Islet precursor cell (in vitro differentiated cells): ENCODE measurements at regions not wholly inside any gene's neighbourhood (a gene's known extent, or its start where the extent isn't known, plus 50 kb on each side); places are given as distances from the start of the nearest gene placed in this dataset.
"Not testable (repeated sequence)": the region's sequence is repeated elsewhere in the genome, so short reads cannot be mapped to it uniquely, and the experiment has no call there.

Experiments
- DNase-seq: peaks from one replicate; pipeline ENCODE4 v3.0.0-alpha.2; 2018

DNA sequence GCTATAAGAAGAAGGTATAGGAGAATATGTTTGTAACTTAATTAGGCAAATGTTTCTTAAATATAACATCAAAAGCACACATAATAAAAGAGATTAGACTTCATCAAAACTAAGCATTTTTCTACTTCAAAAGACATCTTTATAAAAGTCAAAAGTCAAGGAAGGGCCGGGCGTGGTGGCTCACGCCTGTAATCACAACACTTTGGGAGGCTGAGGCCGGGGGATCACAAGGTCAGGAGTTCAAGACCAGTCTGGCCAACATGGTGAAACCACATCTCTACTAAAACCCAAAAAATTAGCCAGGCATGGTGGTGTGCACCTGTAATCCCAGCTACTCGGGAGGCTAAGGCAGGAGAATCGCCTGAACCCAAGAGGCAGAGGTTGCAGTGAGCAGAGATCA, 951.0 kb upstream of the C9orf72 start:
- not testable (repeated sequence) for DNase-seq

DNA sequence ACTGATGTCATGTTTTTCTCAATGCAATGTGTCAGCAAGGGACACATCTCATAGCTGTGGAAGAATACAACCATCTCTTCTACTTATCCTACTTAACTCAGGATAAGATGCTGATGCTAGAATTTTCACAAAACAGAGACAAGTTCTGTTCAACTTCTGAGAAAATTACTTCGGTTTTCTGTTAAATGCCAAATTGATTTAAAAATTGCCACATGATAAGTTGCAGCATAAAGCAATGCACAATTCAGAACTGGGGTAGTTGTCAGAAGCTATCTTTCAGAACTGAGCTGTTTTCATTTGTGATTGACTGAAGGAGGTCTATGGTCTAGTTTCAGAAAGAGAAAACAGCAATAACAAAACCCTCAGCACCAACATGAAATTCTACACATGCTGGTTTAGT, 954.8 kb upstream of the C9orf72 start:
- no peak for DNase-seq

DNA sequence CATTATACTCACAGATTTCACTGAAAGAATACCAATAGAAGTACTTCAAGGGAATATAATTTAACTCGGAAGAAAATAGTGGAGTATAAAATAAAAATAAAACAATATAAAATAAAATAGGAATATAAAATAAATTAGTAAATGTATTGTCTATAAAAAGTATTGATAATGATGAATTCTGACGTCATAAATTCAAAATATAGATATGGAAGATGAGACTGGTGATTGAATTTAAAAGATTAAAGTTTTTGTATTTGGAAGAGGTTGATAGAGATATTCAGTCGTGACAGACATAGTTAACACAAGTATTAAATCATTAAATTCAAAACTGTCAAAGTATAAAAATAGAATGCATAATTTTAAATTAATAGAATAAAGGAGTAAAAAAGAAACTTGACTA, 964.9 kb upstream of the C9orf72 start:
- DNase-seq: no peak

DNA sequence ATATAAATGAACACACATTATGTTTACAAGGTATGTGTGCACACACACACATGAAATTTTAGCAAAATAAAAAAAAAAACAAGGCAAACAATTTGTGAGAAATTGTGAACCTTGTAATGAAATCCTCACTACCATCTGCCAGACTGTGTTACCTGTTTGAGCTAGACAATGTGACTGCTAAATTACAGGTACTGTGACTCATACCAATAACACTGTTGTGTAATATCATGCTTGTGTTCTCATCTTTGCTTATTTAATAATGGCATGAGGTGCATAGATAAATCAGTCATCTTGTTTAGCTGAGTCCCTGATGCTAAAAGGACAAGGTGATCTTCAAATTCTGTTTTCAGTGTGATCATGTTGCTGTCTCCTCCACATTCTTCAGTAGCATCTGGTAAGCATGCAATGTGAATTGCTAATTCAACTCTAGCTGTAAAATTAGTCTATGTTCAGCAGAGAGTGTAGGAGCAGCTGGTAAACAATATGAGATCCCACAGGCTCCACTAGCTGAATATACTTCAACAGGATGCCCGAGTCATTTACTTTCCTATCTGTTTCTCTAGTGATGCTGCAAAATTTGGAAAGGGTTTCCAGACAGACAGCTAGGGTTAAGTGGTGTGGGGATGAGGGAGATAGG, 966.3 kb upstream of the C9orf72 start:
- no peak for DNase-seq

DNA sequence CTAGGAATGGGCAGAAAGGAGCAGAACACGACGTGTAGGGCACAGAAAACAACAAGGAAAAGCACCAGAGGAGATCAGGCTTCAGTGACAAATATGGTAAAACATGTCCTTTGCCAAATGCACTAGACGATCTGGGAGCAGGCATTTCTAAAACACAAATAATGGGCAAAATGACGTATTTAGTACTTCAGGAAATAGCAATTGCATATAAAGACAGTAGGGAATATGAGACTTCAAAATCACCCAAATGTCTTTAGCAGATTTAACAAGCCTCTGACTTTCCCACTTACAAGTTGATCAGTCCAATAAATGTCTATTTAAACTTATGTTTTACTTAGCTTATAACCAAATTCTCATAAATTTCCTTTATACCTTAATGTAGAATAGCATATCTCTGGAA, 969.6 kb upstream of the C9orf72 start:
- no peak for DNase-seq

DNA sequence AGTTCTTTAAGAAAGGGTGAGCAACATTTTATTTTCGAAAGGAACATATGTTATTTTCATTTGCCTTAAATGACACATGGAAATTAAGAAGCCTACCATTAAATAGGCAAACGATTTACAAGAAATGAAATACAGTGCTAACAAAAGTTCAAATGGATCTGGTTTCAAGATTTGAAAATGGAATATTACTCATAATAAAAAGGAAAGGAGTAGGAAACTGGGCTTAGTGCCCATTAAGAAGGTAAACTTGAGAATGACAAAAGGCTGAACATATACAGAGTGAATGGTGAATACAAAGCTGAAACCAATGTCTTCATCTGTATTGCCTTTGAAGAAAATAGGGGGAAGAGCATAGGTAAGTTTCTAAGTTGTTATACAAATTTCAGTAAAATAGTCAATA, 974.2 kb upstream of the C9orf72 start:
- DNase-seq: no peak

DNA sequence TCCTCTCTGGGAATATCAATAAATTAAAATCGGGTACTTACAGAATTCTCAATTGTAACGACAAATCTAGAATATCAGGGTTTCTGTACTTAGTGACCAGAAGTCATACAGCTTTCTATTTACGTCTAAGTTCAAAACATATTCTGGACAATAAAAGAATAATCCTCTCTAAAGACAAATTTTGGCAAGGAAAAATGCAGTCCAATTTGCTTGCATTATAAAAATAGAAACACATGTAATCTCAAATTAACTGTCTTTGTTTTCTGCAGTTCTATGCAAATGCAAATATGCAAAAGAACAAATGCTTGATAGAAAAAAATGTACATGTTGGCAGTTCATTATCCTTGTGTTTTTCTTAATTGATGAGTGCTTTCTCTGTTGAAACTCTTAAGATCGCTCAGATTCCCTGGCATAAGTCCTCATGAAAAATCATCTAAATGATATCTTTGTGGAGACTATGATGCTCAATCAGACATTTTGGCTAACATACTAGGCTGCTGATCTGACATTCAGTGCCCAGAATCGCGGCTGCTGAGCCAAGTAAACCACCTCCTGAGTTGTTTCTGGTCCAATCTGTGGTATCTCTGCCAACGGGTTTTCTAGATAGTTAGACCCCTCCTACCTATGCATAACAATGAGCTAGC, 990.1 kb upstream of the C9orf72 start:
- DNase-seq: no peak

DNA sequence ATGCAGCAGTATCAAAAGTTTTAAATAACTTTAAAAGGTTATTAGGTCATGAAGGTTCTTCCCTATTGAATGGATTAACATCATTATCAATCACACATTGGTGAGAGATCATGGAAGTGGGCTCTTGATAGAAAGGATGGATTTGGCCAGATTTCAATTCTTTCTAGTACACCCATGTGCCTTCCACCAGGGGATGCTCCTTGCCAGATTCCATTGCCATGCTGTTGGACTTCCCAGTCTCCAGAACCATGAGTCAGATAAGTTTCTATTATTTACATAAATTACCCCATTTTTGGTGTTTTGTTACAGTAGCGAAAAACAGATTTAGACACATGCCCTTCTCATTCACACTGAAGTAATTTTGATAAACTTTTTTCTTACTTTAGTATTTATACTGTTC, 1010.6 kb upstream of the C9orf72 start:
- DNase-seq: no peak

DNA sequence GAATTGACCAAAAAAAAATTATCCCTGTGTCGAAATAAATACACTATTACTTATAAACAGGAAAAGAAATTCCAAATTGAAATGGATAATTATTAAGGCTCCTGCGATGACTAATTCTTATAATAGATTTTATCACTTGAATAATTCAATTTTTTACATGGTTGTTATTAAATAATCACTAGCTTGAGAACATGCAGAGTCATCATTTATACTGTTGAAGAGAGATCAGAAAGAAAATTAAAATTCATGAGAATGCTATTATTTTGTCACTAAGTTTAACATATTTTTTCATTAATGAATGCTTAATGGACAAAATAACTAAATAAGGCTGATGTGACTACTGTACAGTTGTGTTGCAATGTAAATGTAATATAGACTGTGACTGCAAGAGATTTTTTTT, 1011.3 kb upstream of the C9orf72 start:
- no peak for DNase-seq

DNA sequence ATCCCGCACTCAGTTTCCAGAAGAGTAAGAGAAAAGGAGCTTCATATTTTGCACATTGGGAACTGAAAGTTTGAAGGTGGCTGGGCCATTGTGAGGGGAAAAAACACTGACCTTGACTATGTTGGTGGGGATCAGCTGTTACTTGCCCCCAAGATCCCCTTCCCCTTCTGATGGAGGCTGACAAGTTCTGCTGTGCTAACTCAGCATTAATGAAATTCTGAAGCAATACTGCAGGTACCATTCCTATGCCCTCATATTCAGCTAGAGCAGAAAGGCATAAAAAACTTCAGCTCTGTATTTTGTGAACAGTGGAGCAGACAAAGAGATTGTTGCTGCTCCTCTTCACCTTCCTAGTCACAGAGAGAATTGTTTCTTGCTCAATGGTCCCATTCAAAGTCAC, 1013.8 kb upstream of the C9orf72 start:
- DNase-seq: no peak

DNA sequence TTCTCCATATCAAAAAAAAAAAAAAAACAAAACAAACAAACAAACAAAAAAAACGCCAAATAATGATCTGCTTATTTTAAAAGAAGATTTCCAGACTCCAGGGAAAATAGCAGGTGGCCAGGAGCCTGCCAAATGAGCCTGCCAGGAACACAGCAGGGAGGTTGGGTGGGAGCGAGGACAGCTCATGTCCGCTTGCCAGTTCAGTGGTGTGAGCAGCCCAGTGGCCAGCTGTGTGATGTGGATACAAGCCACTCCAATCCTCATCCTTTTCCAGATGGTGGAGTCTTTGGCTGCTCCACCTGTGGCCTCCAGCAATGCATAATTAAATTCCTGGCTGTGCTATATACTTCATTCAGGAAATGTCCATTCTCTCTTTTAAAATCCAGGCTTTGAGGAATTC, 1025.1 kb upstream of the C9orf72 start:
- DNase-seq: no peak

DNA sequence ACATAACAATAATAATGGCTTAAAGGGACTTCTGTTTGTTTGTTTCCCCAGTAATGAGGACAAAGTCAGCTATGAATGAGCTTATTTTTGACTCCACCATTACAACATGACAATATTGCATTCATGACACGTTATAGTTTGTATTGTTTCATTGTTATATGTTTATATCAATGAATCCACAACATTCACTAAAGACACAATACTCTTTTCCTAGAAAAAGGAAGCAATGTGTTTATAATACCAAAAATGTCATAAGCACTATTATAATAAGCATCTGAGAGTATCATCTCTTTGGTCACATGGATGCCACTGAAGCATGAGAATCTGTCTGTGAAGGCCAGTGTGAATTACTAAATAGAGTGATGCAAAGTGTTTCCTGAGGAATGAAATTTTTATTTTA, 1026.9 kb upstream of the C9orf72 start:
- no peak for DNase-seq

DNA sequence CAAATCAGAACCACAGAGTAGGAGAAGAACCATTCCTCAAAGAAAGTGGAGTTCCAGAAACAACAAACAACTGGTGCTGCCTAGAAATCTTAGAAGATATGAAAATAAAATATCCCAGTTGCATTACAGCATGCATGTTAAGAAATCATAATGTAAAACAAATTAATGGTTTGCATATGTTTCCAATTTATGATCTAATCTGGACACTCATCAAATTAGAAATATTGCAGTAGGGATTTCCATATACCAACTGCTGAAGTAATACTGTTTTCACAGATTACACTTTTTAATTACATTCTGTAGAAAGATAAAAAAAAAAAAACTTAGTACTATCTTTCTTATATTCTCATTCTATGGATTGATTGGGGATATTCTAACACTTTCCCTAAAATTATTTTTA, 1034.6 kb upstream of the C9orf72 start:
- no peak for DNase-seq

DNA sequence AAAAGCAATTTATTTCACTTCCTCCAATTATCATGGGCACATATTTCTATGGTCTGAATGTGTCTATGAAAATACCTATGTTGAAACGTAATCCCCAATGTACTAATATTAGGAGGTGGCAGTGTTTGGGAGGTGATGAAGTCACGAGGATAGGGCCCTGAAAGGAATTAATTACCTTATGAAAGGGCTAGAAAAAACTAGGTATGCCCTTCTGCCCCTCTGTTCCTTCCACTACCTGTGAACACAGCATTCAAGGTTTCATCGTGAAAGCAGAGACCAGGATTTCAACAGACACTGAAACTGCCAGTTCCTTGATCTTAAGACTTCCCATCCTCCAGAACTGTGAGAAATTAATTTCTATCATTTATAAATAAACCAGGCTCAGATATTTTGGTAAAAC, 1037.1 kb upstream of the C9orf72 start:
- DNase-seq: no peak

DNA sequence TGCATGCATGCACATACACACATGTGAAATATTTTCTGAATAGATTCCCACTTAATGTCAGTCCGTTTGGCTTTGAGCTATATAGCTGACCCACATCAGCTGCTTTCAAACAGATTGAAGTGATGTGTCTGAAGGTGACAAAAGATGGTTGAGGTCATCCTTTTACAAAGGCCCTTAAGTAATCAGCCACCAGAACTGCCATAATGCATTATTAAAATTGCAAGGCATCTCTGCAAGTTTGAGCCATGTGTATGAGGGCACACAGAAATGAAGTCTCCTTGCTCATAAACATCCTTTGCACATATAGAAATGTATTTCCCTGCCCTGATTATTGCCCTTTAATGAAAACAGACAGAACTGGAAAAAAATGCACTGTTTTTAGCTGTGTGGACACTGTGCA, 1043.0 kb upstream of the C9orf72 start:
- no peak for DNase-seq

DNA sequence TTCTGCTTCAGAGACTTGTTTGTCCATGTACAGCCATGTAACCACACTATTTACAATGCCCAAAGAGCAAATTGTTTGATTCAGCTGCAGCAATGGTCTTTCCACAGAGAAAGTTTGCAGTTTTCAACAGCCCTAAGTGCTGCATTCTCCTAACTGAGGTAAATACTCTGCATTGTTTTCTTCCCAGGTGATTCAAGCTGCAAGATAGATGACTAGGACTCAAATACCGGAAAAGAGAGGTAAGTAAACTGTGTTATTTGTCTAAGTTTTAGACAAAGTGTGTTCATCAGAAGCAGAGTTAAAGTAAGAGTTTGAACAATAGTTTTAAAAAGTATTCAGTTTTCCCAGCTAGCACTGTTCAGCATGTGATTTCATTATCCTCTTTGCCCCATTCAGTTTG, 1046.7 kb upstream of the C9orf72 start:
- DNase-seq: no peak

DNA sequence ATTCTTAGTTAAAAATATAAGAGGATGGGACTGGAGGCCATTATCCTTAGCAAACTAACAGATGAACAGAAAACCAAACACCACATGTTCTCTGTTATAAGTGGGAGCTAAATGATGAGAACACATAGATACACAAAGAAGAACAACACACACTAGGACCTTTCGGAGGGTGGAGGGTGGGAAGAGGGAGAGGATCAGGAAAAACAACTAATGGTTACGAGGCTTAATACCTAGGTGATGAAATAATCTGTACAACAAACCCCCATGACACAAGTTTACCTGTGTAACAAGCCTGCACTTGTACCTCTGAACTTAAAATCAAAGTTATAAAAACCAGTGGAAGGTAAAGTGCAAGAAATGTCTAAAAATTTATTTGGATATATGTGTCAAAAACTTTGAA, 1047.4 kb upstream of the C9orf72 start:
- DNase-seq: no peak

DNA sequence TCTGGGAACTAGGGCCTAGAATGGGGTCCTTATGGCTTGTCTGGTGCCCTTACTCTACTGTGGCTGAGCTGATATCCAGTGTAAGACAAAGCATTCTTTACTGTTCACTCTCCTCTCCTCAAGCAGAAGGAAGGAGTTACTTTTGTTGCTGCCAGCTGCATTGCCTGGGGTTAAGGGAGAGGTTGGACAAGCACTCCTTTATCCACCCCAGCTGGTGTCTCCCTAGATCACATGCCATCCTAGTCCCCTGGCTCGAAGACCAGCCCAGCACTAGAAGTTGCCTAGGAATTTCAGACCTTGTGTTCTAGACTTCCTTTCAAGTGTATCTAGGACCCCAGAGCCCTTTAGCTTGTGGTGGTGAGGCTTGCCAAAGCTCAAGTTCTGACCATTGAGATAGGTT, 1051.5 kb upstream of the C9orf72 start:
- no peak for DNase-seq

DNA sequence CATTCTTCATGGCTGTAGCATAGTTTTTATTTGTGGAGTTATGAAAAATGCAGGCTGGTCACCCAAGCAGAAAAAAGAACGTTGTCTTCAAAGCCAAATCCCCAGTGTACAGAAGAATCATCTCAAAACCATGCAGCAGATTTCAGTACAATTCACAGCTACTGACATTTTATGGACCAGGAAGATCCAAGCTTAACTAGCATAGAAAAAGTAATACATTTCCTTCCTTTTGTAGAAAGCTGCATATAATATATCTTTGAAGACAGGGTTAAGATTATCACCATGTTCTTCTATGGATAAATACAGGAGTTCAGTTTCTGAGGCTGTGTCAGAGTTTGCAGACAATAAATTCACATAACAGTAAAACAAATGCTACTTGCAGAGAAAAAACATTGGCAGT, 1054.8 kb upstream of the C9orf72 start:
- no peak for DNase-seq

DNA sequence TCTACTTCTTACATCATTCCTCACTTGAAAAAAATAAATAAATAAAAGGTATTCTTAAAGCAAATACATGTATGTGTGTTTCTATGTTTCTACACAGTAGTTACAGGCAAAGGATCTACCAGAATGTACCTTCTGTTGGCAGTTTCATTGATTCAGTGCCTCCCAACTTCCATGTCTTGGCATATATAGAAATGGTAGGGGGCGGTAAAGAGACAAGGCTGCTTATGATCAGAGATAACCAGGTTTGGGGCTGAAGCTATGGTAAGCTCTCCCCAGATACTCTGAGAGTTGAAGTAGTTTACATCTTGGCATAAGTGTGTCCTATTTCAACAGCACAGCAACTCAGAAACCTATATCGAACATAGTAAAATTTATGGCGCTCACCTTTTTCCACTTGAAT, 1075.4 kb upstream of the C9orf72 start:
- no peak for DNase-seq

DNA sequence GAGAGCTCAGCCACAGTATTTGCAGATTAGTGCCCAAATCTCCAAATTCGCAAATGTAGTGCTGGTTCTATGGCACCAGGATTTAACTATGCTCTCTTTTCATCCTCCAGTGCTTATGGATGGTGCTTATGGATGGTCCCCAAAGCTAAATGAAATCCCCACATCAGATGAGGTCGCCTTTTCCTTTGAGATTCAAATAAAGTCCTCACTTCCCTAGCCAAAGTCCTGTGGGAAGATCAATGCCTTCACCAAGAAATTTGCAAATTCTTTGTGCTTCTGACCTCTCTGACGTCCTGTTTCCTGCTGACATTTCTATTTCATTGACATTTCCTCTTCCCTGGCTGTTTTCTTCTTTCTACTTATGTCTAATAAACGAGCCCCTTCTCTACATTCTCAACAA, 1077.0 kb upstream of the C9orf72 start:
- DNase-seq: no peak

DNA sequence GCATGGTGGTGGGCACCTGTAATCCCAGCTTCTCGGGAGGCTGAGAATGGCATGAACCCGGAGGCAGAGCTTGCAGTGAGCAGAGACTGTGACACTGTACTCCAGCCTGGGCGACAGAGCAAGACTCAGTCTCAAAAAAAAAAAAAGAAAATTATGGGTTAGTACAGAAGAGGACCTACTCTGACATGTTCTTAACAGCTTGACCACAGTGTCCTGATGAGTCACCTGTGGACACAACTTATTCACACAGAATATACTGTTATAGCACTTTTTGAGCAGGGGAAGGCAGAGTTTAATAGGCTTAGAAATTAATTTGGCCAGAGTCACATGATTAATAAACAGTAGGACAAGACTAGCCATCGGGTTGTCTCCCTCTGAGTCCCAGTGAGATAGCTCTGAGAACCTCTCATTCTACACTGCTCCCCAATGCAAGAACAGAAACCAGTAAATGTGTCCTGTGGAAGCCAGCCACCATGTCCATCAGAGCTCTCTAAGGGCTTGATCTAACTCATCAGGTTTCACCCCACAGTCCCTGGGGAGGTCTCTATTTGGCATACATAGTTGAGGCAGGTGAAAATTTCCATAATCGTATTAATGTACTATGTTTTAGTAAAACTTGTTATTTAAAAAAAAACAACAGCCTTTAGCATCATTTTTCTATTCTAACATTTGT, 1077.9 kb upstream of the C9orf72 start:
- no peak for DNase-seq

DNA sequence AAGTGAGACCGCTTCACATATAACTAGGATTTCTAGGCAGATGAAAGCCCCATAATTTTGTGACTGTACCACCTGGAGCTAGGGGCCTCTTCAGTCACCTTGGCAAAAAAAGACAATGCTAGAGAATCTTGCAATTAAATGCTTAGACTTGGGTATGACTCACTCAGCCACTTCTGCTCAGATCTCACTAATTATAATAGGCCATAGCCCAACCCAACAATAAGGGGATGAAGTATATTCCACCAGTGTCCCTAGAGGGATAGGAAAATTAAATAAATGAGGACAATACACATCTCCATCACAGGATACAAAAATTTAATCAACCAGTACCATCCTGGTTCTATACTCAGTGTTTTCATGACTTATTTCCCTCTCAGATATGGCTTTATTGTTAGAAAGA, 1079.9 kb upstream of the C9orf72 start:
- no peak for DNase-seq

DNA sequence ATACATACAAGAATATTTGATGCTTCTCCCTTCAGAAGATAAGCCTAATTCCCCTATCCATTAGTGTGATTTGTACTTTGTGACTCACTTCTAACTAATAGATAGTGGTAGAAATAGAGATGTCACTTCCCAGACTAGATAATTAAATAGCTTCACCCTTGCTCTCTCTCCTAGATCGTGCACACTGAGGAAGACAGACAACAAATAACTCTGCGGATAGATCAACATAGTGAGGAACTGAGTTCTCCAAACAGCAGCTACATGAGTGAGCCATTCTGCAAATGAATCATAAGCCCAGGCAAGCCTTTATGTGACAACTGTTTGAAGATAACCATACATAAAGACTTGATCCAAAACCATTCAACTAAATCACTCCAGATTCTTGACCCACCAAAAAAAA, 1083.4 kb upstream of the C9orf72 start:
- no peak for DNase-seq

DNA sequence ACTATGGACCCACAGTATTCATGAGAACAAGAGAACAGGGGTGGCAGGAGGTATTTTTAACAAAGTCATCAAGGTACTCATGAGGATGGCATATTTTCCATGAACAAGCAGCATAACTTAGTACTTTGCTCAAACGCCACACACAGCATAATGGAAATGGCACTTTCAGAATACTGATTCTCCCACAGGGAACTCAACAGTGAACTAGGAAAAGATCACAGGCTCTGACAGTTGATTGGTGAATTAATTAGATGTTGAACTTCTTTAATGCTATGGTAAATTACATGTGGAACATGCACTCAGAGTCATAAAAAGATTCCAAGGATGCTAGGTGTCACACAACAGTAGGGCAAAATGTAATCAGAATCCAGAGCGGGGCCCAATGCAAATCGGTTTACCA, 1088.6 kb upstream of the C9orf72 start:
- DNase-seq: no peak
